ENCODE measurements at regions not wholly inside any gene's neighbourhood (a gene's known extent, or its start where the extent isn't known, plus 50 kb on each side); places are given as distances from the start of the nearest gene placed in this dataset.

DNA sequence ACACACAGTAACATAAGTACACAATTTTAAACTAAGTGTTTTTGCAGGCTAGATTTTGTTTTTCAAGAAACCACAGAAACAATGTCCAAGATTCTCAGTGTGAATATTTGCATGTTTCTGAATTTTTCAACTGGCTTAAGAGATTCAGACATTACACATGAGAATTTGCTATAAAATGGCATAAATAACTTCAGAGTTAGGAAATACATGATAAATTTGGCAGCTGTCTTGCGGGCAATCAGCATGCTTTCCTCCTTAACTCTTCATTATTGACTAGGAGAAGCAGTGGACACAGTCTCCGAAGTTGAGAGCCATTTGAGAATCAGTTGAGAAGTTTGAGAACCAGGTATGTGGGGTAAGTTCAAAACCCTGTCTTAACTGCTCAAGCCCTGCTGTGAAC lies 625.6 kb upstream of the SGO1 start:
- TF ChIP-seq, protein P1, sequence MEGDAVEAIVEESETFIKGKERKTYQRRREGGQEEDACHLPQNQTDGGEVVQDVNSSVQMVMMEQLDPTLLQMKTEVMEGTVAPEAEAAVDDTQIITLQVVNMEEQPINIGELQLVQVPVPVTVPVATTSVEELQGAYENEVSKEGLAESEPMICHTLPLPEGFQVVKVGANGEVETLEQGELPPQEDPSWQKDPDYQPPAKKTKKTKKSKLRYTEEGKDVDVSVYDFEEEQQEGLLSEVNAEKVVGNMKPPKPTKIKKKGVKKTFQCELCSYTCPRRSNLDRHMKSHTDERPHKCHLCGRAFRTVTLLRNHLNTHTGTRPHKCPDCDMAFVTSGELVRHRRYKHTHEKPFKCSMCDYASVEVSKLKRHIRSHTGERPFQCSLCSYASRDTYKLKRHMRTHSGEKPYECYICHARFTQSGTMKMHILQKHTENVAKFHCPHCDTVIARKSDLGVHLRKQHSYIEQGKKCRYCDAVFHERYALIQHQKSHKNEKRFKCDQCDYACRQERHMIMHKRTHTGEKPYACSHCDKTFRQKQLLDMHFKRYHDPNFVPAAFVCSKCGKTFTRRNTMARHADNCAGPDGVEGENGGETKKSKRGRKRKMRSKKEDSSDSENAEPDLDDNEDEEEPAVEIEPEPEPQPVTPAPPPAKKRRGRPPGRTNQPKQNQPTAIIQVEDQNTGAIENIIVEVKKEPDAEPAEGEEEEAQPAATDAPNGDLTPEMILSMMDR (IDR thresholded peaks at IDR 0.05; ENCODE audit: low read depth, low read length, missing control alignments) = no peak

DNA sequence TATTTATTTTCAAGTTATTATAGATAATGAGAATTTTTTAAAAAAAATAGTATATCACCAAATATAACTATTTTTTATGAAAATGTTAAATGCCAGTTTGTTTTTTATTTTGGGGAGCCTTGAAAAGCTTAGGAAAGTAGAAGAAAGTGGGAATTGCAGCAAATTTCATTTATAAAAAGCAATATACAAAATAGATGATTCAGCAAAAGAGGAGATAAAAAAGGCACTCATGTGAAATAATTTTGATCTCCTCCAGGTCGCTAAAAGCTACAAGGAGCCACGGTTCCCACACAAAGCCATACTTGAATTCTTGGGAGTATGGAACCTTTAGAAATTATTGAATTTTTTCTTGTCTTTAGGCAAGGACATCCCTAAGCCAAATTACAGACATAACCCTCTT lies 625.0 kb upstream of the SGO1 start:
- TF ChIP-seq, protein P1 (IDR thresholded peaks at IDR 0.05; ENCODE audit: low read depth, low read length, missing control alignments) = no peak
- H3K4me3 ChIP-seq (replicated peaks; ENCODE audit: low read depth, low read length) = no peak overlapping the region
- no peak for DNase-seq (ENCODE audit: extremely low read depth, low read depth)

More for the DNA sequence above, 625.6 kb upstream of the SGO1 start:
- no peak overlapping the region for H3K4me3 ChIP-seq (replicated peaks; ENCODE audit: low read depth, low read length)
- no peak for DNase-seq (ENCODE audit: extremely low read depth, low read depth)

DNA sequence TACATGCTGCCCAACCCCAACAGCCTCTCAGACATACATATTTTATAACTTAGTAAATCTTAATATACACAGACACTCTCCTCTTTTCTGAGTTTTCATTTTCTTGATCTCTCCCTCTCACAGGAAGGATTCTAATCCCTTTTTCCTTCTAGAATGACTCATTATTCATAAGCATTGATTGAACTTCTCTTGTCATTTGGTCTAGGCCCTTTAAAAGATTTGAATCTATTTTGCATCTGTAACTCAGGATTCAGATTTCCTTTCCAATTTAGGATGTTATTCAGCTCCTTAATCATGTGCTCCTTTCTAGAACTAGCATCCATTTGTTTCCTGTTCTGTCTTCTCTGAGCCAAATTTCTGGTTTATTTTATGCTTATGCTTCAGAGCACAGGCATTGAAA lies 624.5 kb upstream of the SGO1 start:
- TF ChIP-seq, protein P1 (IDR thresholded peaks at IDR 0.05; ENCODE audit: low read depth, low read length, missing control alignments) = no peak
- DNase-seq (ENCODE audit: extremely low read depth, low read depth) = no peak
- H3K4me3 ChIP-seq (replicated peaks; ENCODE audit: low read depth, low read length) = no peak overlapping the region

DNA sequence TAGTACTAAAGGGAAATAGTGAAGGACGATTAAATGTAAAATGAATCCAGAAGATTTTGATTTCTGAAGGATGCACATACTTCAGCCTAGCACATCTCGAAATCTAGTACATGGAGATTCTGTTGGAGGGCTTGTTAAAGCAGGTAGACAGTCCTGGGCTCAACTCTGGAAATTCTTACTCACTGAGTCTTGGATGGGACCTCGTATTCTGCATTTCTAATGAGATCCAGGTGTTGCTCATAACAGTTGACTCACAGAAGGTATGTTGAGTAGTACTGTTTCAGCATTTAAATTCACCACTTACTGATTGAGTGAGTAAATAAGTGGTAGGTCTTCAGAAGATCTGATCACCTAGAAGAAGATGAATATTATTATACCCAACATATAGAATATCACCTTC lies 623.4 kb upstream of the SGO1 start:
- TF ChIP-seq, protein P1 (IDR thresholded peaks at IDR 0.05; ENCODE audit: low read depth, low read length, missing control alignments) = no peak
- H3K4me3 ChIP-seq (replicated peaks; ENCODE audit: low read depth, low read length) = no peak overlapping the region
- no peak for DNase-seq (ENCODE audit: extremely low read depth, low read depth)

DNA sequence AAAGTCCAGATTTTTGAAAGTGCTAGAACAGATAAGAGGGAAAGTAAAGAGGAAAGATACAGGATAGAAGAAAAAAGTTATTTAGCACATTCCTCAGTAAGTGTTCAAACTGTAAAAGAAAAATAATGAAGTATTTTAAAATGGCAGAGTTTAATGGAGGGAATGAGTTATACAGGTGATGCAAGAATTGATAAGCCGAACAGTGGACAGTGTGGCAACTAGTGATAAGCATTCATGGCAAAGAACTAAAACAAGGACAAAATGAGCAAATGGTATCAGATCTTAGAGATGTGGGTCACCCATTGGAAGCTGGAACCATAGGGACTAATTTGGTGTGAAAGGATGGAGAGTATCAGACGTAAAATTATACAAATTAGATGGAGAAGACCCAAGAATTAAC lies 622.9 kb upstream of the SGO1 start:
- no peak overlapping the region for H3K4me3 ChIP-seq (replicated peaks; ENCODE audit: low read depth, low read length)
- no peak for DNase-seq (ENCODE audit: extremely low read depth, low read depth)
- TF ChIP-seq, protein P1 (IDR thresholded peaks at IDR 0.05; ENCODE audit: low read depth, low read length, missing control alignments) = no peak

DNA sequence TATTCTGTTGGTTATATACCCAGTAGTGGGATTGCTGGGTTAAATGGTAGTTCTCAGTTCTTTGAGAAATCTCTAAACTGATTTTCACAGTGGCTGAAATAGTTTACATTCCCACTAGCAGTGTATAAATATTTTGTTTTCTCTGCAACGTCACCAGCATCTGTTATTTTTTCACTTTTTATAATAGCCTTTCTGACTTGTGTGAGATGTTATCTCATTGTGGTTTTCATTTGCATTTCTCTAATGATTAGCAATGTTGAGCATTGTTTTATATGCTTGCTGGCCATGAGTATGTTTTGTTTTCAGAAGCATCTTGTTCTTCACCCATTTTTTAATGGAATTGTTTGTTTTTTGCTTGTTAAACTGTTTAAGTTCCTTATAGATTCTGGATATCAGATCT lies 612.7 kb upstream of the SGO1 start:
- H3K4me3 ChIP-seq (replicated peaks; ENCODE audit: low read depth, low read length) = no peak overlapping the region
- no peak for DNase-seq (ENCODE audit: extremely low read depth, low read depth)
- TF ChIP-seq, protein P1 (IDR thresholded peaks at IDR 0.05; ENCODE audit: low read depth, low read length, missing control alignments) = no peak

DNA sequence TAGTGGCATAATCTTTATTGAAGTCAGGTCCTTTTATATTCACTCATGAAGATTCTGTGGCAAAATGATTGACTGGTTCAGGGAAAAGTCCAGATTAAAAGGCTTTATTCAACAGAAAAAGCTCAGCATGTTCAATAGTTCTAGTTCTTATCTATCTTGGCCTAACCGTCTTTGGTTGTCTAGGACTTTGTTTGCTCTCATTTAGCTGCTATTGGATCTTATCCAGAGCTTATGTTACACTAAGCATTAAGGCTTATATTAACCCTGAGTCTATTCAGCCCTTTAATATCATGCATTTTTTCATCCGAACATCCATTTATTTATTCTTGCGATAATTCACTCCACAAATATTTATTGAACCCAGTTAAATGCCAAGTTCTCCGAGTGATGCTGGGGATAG lies 601.0 kb upstream of the SGO1 start:
- no peak for DNase-seq (ENCODE audit: extremely low read depth, low read depth)

More for the DNA sequence above, 601.0 kb upstream of the SGO1 start:
- H3K4me3 ChIP-seq (replicated peaks; ENCODE audit: low read depth, low read length) = no peak overlapping the region
- TF ChIP-seq, protein P1 (IDR thresholded peaks at IDR 0.05; ENCODE audit: low read depth, low read length, missing control alignments) = no peak

Data from HFF-Myc (cell line).